SKM-1 treated with dmso at 0.1 percent for 144 hours (cell line): ENCODE measurements at regions not wholly inside any gene's neighbourhood (a gene's known extent, or its start where the extent isn't known, plus 50 kb on each side); places are given as distances from the start of the nearest gene placed in this dataset.
"Not testable (repeated sequence)": the region's sequence is repeated elsewhere in the genome, so short reads cannot be mapped to it uniquely, and the experiment has no call there.

Experiments
- DNase-seq: peaks from one replicate; lab custom pipeline; 2025; ENCODE audit not compliant: unreplicated experiment; lab: John Stamatoyannopoulos, UW

DNA sequence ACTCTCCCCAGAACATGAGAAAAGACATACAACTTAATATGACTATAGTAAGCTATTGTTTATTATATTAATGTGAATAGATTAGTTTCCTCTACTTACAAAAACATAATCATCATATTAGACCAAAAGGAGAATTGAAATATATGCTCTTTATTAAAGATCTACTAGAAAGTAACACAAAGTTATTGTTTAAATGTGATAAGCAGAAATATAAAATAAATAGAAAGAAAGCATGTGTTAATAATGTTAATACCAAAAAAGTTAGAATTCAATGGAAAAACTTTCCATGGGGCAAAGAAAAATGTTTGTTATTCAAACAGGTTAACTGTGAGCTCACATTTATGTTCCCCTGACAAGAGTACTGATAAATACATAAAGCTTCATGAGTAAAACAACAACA, 421.4 kb upstream of the UBE2E3 start:
- no peak for DNase-seq

DNA sequence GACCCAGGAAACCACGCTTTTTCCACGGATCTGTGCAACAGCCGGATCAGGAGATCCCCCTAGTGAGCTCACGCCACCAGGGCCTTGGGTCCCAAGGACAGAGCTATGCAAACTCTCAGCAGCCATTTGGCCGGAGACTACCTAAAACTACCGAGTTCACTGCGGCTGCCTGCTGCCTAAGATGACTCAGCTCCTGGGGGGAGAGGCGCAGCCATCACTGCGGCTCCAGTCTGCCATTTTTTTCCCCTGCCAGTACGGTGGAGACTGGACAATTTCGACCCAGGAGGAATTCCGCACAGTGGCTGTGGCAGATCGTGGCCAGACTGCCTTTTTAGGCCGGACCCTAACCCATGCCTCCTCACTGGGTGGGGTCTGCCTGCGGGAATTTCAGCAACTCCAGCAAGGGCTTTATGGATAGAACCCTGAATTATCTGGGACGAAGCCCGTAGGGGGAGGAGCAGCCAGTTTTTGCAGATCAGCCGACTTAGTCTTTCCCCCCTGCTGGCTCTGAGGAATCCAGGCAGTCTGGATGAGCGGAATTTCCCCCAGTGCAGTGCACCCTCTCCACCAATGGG, 424.9 kb upstream of the UBE2E3 start:
- DNase-seq = no peak

DNA sequence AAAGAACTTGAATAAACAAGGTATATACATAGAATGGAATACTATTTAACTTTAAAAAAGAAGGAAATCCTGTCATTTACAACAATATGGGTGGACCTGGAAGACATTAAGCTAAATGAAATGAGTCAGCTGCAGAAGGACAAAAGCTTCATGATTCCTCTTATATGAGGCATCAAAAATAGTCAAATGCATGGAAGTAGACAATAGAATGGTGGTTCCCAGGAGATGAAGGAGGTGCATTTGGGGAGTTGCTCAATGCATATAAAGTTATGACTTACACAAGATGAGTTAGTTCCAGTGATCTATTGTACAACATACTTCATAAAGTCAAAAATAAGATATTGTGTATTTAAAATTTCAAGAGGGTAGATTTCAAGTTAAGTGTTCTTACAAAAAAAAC, 426.1 kb upstream of the UBE2E3 start:
- no peak for DNase-seq

DNA sequence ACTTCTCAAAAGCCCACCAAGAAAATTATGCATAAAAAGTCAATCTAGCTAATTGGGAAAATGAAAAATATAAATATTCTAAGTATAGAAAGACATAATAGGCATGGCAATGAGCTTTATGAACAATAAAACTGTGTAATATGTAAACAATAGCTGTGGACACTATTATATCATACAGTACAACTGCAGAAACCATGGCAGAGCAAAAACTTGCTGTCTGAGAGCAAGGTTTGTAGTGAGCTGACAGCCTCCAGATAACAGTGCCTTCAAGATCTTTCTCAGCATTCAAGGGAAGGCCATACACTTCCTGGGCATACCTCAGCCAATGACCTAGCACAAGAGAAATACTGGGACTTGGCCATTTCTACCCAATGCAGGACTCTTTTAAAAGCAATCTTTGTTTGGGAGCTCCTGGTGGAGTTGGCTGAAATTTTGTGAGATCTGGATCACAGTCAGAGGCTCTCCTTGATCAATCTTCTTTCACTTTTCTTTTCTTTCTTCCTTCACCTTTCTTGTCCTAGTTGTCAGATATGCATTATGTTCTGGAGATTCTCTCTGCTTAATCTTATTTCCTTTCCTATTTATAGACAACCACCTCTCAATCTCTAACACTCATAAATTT, 427.2 kb upstream of the UBE2E3 start:
- no peak for DNase-seq

DNA sequence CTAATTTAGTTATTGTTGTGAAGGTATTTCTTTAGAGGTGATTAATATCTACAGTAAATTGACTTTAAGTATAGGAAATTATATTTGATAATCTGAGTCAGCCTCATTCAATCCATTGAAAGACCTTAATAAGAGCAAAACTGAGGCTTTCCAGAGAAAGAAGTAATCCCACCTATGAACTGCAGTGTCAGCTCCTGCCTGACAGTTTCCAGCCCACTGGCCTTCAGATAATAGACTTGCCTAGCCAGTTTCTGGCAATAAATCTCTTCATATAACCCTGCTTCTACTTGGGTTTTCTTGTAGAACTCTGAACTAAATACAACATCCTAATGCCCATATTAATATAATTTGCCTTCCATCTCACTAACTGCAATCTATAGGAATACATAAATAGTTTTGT, 437.9 kb upstream of the UBE2E3 start:
- DNase-seq = no peak

DNA sequence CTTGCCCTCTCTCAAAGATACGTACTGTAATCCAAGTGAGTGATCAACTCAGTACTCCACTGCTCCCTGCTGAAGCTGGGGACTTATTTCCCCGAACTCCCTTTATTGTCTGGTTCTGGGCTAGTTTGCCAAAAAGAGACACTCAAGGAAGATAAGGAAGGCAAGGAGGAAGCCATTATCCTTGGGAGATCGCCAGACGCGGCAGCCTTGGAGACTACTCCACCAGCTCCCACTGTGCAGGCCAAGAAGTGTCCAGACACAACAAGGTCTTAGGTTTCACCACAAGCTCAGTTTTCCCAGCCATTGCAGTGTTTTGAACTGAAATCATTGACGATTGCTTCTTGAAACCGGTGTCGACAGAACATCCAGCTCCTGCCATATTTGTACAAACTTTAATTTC, 439.6 kb upstream of the UBE2E3 start:
- DNase-seq = no peak

DNA sequence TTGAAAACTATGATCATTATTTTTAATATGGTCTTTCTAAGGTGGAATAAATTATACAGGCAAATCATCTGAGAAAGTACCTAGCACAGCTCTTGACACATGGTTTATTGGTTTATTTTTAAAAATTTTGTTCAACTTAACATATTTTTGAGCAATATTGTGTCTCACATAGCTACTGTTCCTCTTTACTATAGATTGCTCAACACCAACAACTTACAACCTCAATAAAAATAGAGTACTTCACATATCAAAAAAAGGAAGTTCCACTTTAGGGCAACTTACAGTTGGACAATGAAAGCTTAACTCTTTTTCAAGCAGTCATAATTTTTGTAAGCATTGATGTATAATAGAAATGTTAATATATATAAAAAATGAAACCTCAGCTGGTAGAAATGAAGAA, 440.9 kb upstream of the UBE2E3 start:
- peak; percentile 93 for DNase-seq

DNA sequence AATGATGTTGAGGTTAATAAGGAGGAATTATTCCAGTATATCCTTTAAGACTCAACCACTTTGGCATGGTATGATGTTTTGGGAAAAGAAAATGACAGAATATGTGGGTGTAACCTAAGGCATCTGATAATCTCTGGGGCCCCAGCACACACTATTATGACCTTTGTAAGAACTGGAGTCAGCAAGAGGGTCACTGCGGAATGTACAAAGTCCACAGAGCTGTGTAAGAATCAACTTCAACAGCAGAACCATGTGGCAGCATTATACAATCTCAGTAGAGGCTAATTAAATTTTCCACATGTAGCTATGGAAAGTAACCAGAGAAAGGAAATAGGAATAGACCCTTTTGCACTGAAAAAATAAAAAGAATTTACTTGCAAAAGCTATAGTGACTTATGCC, 445.1 kb upstream of the UBE2E3 start:
- no peak for DNase-seq

DNA sequence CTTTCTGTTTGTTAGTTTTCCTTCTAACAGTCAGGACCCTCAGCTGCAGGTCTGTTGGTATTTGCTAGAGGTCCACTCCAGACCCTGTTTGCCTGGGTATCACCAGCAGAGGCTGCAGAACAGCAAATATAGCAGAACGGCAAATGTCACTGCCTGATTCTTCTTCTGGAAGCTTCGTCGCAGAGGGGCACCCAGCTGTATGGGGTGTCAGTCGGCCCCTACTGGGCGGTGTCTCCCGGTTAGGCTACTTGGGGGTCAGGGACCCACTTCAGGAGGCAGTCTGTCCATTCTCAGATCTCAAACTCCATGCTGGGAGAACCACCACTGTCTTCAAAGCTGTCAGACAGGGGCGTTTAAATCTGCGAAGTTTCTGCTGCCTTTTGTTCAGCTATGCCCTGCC, 448.6 kb upstream of the UBE2E3 start:
- not testable (repeated sequence) for DNase-seq

DNA sequence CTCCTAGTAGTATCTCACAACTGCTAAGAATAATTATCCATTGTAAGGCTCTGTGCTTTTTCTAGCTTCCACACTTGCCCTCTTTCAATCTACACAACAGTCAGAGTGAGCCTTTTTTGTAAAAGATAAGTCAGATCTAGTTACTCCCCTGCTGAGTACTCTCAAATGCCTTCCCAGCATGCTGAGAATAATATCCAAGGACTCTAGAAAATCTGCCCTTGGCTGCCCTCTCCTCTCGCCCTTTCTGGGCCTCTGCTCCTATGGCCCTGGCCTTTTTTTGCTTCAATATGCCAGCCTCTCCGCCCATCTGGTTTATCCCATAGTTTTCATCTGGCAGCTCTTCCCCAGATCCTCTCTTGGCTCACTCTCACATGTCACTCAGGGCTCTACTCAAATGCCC, 455.9 kb upstream of the UBE2E3 start:
- no peak for DNase-seq

DNA sequence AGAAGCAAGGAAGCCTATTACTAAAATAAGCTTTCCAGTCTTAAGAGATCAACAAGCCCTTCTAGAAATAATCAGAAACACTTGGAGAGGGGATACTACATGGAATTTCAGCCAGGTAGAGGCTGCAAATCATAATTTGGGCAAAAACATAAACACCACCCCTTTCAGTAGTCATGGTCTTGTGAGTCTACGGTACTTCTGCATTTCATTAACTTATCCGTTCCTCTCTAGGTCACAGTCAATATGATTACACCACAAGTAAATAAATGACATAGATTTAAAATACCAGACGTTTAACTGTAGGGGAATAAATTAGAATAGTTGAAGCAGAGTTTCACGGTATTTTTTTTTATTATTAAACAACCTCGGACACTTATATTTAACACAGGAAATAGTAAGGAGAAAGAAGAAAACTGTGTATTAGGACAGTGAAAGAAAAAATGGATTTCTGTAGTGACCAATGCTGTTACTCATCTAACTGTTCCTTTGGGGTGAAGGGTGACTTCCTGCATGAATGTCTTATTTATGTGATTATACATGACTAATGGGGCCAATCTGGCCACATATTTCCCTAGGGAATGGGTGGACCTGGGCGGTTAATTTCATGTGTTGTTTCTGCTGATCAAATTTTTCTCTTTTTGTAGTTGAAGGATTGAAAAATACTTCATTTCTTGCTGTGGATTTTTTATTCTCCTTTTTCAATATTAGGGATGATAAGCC, 456.6 kb upstream of the UBE2E3 start:
- DNase-seq = no peak

DNA sequence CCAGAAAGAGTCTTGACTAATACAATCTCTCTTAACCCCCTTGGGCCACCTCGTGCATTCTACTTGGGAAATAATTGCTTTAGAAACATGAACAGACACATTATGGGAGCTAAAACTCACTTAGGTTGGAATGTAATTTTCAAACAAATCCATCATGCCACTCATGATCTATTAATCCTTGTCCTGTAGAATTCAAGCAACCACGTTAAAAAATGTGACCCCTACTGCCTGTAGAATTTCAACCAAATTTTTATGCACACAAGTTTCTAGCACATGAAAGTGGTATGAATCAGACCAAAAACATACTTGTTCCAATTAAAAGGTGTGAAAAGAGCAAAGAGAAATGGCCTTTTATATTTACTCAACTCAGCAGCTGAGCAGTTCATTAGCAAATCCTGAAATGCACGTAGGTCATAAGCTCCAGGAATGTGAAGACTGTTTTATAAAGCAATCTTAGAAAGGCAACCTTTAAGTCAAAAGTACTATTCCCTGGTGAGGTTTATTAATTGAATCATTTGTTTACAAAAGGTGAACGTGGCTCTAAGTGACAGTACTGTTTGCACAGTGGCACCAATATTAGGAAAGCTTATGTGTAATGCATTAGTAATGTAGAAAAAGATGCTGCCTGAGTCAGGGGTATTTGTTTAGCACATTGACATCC, 459.4 kb upstream of the UBE2E3 start:
- DNase-seq = no peak

DNA sequence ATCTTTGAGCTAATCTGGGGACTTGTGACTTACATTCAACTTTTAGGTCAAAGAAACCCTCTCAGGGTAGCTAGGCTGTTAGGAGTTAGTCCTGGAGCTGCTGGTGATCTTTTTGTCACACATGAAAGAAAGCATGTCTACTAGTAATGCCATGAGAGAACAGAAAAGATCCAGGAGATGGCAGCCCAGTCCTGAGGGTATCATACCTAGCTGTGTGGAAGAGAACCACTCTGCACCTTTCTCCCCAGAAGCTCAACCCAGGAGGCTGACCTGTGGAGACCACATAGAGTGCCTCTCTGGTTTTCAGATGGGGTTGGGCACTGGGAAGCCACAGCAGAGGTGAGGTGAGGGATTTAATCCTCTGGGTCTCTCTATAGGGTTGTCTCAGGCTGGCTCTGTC, 460.2 kb upstream of the UBE2E3 start:
- no peak for DNase-seq

DNA sequence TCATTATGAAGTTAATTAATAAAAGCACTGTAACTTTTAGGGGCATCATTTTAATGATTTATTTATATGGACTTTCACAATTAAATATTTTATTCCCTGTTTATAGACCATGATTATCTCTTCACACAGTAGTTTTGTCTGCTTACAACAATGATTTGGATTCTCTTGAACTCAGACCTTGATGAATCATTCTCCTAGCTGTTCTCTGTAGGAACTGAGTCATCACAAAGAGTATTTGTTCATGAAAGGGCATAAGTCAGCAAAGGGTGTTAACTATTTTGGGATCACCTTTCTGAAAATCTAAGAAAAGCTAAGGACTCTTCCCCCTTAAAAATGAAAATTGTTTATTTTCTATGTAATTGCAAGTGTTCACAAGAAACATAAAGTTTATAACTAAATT, 461.1 kb upstream of the UBE2E3 start:
- DNase-seq = no peak

DNA sequence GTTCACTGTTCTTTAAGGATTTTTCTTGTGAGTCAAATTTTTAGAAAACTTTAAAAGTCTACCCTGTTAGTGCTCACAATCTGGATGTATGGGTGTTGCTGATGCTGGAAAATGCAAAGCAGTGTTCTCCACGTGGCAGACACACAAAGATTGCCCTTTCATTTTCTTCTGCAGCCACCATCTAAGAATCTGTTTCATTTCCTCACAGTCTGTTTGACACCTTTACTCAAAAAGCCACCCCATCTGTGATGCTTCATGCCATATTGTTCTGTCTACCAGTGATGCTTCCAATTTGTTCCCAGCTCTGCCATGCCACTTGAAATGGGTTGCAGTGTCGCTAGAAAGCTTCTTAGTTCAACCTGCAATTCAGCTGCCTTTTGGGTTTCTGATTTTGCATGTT, 464.2 kb upstream of the UBE2E3 start:
- no peak for DNase-seq

DNA sequence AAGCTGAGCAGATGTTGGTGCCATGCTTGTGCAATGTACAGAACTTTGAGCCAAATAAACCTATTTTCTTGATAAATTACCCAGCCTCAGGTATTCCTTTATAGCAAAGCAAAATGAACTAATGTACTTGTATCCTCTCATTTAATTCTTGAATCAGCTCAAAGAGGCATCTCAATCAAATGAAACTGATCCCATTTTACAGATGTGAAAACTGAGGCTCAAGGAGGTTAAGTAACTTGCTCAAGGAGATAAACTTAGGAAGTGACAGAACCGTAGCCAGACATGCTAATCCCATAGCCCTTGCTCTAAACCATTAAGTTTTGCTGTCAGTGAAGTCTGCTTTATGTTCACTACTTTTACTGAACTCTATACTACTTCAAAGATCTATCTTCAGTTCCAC, 467.0 kb upstream of the UBE2E3 start:
- DNase-seq = no peak

DNA sequence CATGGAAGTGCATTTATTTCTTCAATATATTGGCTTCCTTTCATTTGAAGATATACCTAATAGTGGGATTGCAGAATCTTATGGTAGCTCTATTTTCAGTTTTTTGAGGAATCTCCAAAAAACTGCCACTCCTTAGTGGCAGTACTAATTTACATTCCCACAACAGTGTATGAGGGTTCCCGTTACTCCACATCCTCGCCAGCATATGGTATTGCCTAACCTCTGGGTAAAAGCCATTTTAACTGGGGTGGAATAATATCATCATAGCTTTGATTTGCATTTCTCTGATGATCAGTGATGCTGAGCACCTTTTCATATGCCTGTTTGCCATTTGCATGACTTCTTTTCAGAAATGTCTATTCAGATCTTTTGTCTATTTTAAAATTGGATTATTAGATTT, 471.9 kb upstream of the UBE2E3 start:
- no peak for DNase-seq

DNA sequence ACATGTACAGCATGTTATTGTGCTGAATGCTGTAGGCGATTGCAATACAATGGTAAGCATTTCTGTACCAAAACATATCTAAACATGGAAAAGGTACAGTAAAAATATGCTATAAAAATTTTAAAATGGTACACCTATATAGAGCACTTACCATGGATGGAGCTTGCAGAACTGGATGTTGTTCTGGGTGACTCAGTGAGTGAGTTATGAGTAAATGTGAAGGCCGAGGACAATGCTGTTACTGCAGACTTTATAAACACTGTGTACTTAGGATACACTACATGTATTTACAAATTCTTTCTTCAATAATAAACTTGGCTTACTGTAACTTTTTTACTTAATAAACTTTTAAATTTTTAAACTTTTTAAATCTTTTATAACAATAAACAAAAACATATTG, 473.4 kb upstream of the UBE2E3 start:
- DNase-seq = no peak

DNA sequence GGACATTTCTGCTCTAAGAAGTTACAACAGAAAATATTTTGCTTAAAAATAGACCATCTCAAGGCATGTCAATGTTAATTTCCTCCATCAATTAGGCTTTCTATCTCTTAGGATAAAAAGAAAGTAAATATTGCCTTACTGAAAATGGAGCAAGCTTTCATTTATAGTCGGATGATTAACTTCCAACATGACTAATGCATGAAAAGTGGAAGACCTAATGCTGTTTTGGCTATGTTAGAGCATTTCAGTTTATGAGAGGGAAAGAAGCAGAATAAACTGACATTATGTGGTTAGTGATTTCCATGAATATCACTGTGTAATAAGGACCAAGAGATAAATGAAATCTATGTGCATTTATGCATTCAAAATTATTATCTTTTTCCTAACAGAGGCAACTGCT, 475.2 kb upstream of the UBE2E3 start:
- DNase-seq = no peak

DNA sequence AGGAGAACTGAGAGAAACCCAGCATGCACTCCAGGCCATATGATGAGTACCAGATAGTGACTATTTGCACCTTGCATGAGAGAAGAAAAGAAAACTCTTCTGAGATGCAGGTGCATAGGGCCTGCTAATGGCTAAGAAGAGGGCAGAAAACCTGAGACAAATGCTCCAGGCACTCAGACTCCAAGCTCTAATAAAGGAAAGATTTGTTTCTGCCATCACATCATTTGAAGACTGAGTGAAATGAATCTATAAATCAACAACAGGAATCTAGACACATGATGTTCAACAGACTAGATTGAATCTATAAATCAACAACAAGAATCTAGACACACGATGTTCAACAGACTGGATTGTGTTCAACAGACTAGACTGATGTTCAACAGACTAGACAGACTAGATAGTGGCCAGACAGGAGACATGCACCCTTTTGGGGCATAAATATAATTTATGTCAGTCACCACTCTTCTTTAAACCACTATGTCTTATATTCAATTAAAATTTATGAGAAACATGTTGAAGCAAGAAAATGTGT, 482.7 kb upstream of the UBE2E3 start:
- no peak for DNase-seq

DNA sequence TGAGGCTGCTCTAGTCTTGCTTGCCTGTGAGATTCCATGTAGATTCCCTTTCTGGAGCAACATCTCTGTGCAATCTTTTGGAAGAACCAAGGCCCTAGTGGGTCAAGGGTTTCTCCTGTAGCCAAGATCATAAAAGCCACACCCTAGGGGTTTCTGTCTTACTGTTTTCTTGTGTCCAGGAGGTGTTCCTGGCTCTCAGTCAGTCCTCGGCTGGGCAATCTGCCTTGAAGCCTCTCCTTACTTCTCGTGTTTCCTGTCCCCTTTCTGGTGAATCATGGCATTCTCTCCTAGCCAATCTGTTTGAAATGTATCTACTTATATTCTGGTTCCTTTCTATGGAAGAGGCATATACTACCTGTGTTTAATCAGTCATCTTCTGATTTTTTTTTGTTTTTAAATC, 484.8 kb upstream of the UBE2E3 start:
- no peak for DNase-seq

DNA sequence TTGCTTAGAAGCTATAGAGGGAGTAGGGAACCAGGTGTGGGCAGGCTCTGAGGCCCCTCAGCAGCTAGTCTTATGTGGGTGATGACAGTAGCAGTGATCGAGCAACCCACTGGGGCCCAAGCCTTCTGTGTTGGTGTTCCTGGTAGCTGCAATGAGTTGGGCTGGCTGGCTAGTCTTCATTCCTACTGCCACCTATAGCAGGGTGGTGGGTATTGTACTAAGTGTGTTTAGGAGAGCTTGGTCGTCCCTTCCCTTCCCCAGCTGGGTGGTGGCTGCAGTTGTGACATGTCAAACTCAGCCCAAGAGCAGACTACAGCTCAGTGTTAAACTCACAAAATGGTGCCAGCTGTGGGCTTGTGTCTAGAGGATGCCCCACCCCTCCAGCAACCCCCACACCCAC, 486.1 kb upstream of the UBE2E3 start:
- no peak for DNase-seq
